WTC11 (cell line): ENCODE measurements at regions not wholly inside any gene's neighbourhood (a gene's known extent, or its start where the extent isn't known, plus 50 kb on each side); places are given as distances from the start of the nearest gene placed in this dataset.

Experiments
- ATAC-seq: fragments of 200-7000 bp; cut with Tn5 transposase; 2 replicates; pipeline ENCODE4 v1.10.0; 2021; ENCODE audit warnings: mild to moderate bottlenecking, moderate library complexity
- CTCF ChIA-PET: fragments of 300-600 bp; sonication (Branson Sonifier 250); formaldehyde crosslinking; loops from one replicate; lab custom pipeline; 2021; ENCODE audit warnings: antibody characterized with exemption; lab: Charles Lee
- POLR2A ChIA-PET: fragments of 350-600 bp; sonication (Branson Sonifier 250); formaldehyde crosslinking; loops from one replicate; lab custom pipeline; 2021; ENCODE audit warnings: antibody characterized with exemption; lab: Charles Lee
- DNase-seq: peaks from one replicate; pipeline ENCODE4 v3.0.0; 2021; ENCODE audit warnings: low spot score
- H3K27ac Mint-ChIP-seq: 2 replicates; pipeline ENCODE4 v1.8.0; 2021; ENCODE audit warnings: mixed read lengths
- H3K27me3 Mint-ChIP-seq: 2 replicates; pipeline ENCODE4 v1.8.0; 2021; ENCODE audit warnings: low read depth, mild to moderate bottlenecking, moderate library complexity, mixed read lengths
- H3K36me3 Mint-ChIP-seq: 2 replicates; pipeline ENCODE4 v1.8.0; 2021; ENCODE audit warnings: mixed read lengths
- H3K4me1 Mint-ChIP-seq: 2 replicates; pipeline ENCODE4 v1.8.0; 2022; ENCODE audit warnings: mixed read lengths
- H3K4me3 Mint-ChIP-seq: 2 replicates; pipeline ENCODE4 v1.8.0; 2021; ENCODE audit warnings: mild to moderate bottlenecking, moderate library complexity, mixed read lengths
- H3K9me3 Mint-ChIP-seq: 2 replicates; pipeline ENCODE4 v1.8.0; 2021; ENCODE audit warnings: mixed read lengths
- CREM ChIP-seq: sonication (generic); formaldehyde crosslinking; IDR thresholded peaks from 2 replicates; pipeline ENCODE4 v1.8.1; 2022; ENCODE audit warnings: mild to moderate bottlenecking, missing genetic modification reagents, moderate library complexity
- GABPB1 ChIP-seq: sonication (generic); formaldehyde crosslinking; IDR thresholded peaks from 2 replicates; pipeline ENCODE4 v1.8.1; 2023; ENCODE audit warnings: mild to moderate bottlenecking, missing genetic modification reagents
- GTF2I ChIP-seq: fragments of 250-450 bp; sonication (Bioruptor Pico); conservative IDR thresholded peaks from 2 replicates; pipeline ENCODE4 v1.4.0; 2021; ENCODE audit warnings: mild to moderate bottlenecking
- NFYB ChIP-seq: sonication (generic); formaldehyde crosslinking; conservative IDR thresholded peaks from 2 replicates; pipeline ENCODE4 v1.8.0; 2022; ENCODE audit warnings: low read depth, missing genetic modification reagents
- NR2C2 ChIP-seq: sonication (generic); formaldehyde crosslinking; IDR thresholded peaks from 2 replicates; pipeline ENCODE4 v1.8.0; 2022; ENCODE audit warnings: mild to moderate bottlenecking, missing genetic modification reagents
- NR3C1 ChIP-seq: sonication (generic); formaldehyde crosslinking; conservative IDR thresholded peaks from 2 replicates; pipeline ENCODE4 v1.8.1; 2023; ENCODE audit warnings: low read depth, mild to moderate bottlenecking, missing genetic modification reagents
- PRRX2 ChIP-seq: fragments of 250-450 bp; sonication (Bioruptor Pico); IDR thresholded peaks from 2 replicates; pipeline ENCODE4 v1.8.0; 2021; ENCODE audit warnings: mild to moderate bottlenecking
- SP1 ChIP-seq: sonication (generic); formaldehyde crosslinking; conservative IDR thresholded peaks from 2 replicates; pipeline ENCODE4 v1.8.1; 2022; ENCODE audit warnings: missing genetic modification reagents
- ZNF671 ChIP-seq: fragments of 250-450 bp; sonication (Bioruptor Pico); IDR thresholded peaks from 2 replicates; pipeline ENCODE4 v1.8.0; 2021; ENCODE audit warnings: mild to moderate bottlenecking
- TF ChIP-seq, protein P1 (sequence below): sonication (generic); formaldehyde crosslinking; IDR thresholded peaks from 2 replicates; pipeline ENCODE4 v1.8.1; 2022; ENCODE audit warnings: low read depth, missing genetic modification reagents, borderline replicate concordance
- TF ChIP-seq, protein P2 (sequence below): fragments of 250-450 bp; sonication (Bioruptor Pico); IDR thresholded peaks from 2 replicates; pipeline ENCODE4 v1.9.0; 2021; ENCODE audit warnings: mild to moderate bottlenecking, borderline replicate concordance
- TF ChIP-seq, protein P3 (sequence below): sonication (generic); formaldehyde crosslinking; IDR thresholded peaks from 2 replicates; pipeline ENCODE4 v1.8.0; 2023; ENCODE audit warnings: missing genetic modification reagents, mild to moderate bottlenecking, borderline replicate concordance
- TF ChIP-seq, protein P4 (sequence below): sonication (generic); formaldehyde crosslinking; IDR thresholded peaks from 2 replicates; pipeline ENCODE4 v1.8.1; 2022; ENCODE audit warnings: missing genetic modification reagents, borderline replicate concordance
- TF ChIP-seq, protein P5 (sequence below): sonication (generic); formaldehyde crosslinking; IDR thresholded peaks from 2 replicates; pipeline ENCODE4 v1.8.0; 2022; ENCODE audit warnings: mild to moderate bottlenecking, missing genetic modification reagents

DNA sequence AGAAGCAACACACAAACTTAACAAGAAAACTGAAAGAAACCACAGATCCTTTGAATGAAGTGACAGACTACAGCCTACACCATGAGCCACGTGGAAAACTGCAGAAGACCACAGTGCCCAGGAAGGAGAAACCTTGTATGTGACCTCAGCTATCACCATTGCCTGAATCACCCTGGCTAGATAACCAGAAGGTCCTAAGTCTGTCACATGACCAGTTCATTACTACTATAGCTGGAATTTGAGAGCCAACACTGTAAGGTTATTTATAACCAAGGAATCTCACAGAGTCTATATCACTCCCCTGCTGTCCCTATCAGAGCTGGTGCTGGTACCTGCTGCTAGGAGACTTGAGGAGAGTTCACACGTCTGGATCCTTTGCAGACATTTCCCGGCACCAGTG, 90.3 kb upstream of the FBXL17 start (continued):
- TF ChIP-seq, protein P1, sequence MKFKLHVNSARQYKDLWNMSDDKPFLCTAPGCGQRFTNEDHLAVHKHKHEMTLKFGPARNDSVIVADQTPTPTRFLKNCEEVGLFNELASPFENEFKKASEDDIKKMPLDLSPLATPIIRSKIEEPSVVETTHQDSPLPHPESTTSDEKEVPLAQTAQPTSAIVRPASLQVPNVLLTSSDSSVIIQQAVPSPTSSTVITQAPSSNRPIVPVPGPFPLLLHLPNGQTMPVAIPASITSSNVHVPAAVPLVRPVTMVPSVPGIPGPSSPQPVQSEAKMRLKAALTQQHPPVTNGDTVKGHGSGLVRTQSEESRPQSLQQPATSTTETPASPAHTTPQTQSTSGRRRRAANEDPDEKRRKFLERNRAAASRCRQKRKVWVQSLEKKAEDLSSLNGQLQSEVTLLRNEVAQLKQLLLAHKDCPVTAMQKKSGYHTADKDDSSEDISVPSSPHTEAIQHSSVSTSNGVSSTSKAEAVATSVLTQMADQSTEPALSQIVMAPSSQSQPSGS = no peak

DNA sequence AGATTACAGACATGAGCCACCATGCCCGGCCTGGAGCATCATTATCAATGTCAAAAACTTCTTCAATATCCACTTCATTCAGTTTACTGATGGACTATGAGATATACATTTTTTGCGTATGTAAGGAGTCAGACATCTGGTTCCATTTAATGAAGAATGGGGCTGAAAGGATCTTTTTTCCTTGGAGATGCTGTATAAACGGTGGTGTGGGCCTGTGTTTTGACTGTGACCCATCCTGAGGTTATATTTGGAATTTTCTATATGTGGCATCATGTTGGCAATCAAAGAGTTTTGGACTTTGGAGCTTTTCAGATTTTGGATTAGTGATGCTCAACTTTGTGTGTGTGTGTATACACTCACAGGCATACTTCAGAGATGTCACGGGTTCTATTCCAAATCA, 85.7 kb upstream of the FBXL17 start:
- ChIA-PET CTCF (no interaction called here), POLR2A (interaction anchor here (0.6 kb wide), 1 partner anchor 83 kb away, joined by 7 read pairs; no protein-coding TSS in a partner anchor)
- no peak for DNase-seq
- TF ChIP-seq CREM (CRISPR knock-in tag) (no peak), NFYB (CRISPR knock-in tag) (no peak), GTF2I (CRISPR knock-in tag) (no peak), ZNF671 (no peak), PRRX2 (CRISPR knock-in tag) (no peak), NR2C2 (CRISPR knock-in tag) (no peak), GABPB1 (CRISPR knock-in tag) (no peak), NR3C1 (no peak), SP1 (CRISPR knock-in tag) (no peak)
- TF ChIP-seq, protein P2, sequence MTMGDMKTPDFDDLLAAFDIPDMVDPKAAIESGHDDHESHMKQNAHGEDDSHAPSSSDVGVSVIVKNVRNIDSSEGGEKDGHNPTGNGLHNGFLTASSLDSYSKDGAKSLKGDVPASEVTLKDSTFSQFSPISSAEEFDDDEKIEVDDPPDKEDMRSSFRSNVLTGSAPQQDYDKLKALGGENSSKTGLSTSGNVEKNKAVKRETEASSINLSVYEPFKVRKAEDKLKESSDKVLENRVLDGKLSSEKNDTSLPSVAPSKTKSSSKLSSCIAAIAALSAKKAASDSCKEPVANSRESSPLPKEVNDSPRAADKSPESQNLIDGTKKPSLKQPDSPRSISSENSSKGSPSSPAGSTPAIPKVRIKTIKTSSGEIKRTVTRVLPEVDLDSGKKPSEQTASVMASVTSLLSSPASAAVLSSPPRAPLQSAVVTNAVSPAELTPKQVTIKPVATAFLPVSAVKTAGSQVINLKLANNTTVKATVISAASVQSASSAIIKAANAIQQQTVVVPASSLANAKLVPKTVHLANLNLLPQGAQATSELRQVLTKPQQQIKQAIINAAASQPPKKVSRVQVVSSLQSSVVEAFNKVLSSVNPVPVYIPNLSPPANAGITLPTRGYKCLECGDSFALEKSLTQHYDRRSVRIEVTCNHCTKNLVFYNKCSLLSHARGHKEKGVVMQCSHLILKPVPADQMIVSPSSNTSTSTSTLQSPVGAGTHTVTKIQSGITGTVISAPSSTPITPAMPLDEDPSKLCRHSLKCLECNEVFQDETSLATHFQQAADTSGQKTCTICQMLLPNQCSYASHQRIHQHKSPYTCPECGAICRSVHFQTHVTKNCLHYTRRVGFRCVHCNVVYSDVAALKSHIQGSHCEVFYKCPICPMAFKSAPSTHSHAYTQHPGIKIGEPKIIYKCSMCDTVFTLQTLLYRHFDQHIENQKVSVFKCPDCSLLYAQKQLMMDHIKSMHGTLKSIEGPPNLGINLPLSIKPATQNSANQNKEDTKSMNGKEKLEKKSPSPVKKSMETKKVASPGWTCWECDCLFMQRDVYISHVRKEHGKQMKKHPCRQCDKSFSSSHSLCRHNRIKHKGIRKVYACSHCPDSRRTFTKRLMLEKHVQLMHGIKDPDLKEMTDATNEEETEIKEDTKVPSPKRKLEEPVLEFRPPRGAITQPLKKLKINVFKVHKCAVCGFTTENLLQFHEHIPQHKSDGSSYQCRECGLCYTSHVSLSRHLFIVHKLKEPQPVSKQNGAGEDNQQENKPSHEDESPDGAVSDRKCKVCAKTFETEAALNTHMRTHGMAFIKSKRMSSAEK (CRISPR knock-in tag) = no peak
- TF ChIP-seq, protein P3, sequence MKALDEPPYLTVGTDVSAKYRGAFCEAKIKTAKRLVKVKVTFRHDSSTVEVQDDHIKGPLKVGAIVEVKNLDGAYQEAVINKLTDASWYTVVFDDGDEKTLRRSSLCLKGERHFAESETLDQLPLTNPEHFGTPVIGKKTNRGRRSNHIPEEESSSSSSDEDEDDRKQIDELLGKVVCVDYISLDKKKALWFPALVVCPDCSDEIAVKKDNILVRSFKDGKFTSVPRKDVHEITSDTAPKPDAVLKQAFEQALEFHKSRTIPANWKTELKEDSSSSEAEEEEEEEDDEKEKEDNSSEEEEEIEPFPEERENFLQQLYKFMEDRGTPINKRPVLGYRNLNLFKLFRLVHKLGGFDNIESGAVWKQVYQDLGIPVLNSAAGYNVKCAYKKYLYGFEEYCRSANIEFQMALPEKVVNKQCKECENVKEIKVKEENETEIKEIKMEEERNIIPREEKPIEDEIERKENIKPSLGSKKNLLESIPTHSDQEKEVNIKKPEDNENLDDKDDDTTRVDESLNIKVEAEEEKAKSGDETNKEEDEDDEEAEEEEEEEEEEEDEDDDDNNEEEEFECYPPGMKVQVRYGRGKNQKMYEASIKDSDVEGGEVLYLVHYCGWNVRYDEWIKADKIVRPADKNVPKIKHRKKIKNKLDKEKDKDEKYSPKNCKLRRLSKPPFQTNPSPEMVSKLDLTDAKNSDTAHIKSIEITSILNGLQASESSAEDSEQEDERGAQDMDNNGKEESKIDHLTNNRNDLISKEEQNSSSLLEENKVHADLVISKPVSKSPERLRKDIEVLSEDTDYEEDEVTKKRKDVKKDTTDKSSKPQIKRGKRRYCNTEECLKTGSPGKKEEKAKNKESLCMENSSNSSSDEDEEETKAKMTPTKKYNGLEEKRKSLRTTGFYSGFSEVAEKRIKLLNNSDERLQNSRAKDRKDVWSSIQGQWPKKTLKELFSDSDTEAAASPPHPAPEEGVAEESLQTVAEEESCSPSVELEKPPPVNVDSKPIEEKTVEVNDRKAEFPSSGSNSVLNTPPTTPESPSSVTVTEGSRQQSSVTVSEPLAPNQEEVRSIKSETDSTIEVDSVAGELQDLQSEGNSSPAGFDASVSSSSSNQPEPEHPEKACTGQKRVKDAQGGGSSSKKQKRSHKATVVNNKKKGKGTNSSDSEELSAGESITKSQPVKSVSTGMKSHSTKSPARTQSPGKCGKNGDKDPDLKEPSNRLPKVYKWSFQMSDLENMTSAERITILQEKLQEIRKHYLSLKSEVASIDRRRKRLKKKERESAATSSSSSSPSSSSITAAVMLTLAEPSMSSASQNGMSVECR = no peak
- TF ChIP-seq, protein P4, sequence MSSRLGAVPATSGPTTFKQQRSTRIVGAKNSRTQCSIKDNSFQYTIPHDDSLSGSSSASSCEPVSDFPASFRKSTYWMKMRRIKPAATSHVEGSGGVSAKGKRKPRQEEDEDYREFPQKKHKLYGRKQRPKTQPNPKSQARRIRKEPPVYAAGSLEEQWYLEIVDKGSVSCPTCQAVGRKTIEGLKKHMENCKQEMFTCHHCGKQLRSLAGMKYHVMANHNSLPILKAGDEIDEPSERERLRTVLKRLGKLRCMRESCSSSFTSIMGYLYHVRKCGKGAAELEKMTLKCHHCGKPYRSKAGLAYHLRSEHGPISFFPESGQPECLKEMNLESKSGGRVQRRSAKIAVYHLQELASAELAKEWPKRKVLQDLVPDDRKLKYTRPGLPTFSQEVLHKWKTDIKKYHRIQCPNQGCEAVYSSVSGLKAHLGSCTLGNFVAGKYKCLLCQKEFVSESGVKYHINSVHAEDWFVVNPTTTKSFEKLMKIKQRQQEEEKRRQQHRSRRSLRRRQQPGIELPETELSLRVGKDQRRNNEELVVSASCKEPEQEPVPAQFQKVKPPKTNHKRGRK (CRISPR knock-in tag) = no peak
- TF ChIP-seq, protein P5, sequence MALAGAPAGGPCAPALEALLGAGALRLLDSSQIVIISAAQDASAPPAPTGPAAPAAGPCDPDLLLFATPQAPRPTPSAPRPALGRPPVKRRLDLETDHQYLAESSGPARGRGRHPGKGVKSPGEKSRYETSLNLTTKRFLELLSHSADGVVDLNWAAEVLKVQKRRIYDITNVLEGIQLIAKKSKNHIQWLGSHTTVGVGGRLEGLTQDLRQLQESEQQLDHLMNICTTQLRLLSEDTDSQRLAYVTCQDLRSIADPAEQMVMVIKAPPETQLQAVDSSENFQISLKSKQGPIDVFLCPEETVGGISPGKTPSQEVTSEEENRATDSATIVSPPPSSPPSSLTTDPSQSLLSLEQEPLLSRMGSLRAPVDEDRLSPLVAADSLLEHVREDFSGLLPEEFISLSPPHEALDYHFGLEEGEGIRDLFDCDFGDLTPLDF (CRISPR knock-in tag) = no peak
- no peak overlapping the region for H3K4me3 Mint-ChIP-seq
- H3K9me3 Mint-ChIP-seq = no peaks in the 10 kb centered on the region
- H3K27me3 Mint-ChIP-seq = no peaks in the 10 kb centered on the region
- no peaks in the 10 kb centered on the region for H3K36me3 Mint-ChIP-seq
- ATAC-seq = no peak
- no peaks in the 10 kb centered on the region for H3K4me1 Mint-ChIP-seq
- H3K27ac Mint-ChIP-seq = no peak overlapping the region
